NCI-H2171 treated with DMSO at 0.1 percent for 48 hours (cell line): ENCODE measurements at regions not wholly inside any gene's neighbourhood (a gene's known extent, or its start where the extent isn't known, plus 50 kb on each side); places are given as distances from the start of the nearest gene placed in this dataset.

Experiments
- DNase-seq: peaks from one replicate; lab custom pipeline; 2025; lab: John Stamatoyannopoulos, UW

- no peak for DNase-seq
Measured at GRCh38 chr9:120117081-120117480, 462.9 kb downstream of the CDK5RAP2 start.

- DNase-seq: no peak
Measured at GRCh38 chr9:120110520-120110919, 469.4 kb downstream of the CDK5RAP2 start.

GRCh38 chr9:120109242-120109641 is 470.7 kb downstream of the CDK5RAP2 start:
- peak; percentile 8 for DNase-seq

GRCh38 chr9:120107138-120107537 is 472.8 kb downstream of the CDK5RAP2 start:
- no peak for DNase-seq

GRCh38 chr9:120104771-120105170 is 475.2 kb downstream of the CDK5RAP2 start:
- DNase-seq: no peak

- DNase-seq: no peak
Measured at GRCh38 chr9:120100595-120100994, 479.4 kb downstream of the CDK5RAP2 start.

- DNase-seq: peak; percentile 35
Measured at GRCh38 chr9:120099065-120099464, 480.9 kb downstream of the CDK5RAP2 start.

- DNase-seq: no peak
Measured at GRCh38 chr9:120098584-120098983, 481.4 kb downstream of the CDK5RAP2 start.

- no peak for DNase-seq
Measured at GRCh38 chr9:120091206-120091605, 488.8 kb downstream of the CDK5RAP2 start.

- DNase-seq: peak; percentile 58
Measured at GRCh38 chr9:120080849-120081248, 499.1 kb downstream of the CDK5RAP2 start.

GRCh38 chr9:120078112-120078511 is 501.9 kb downstream of the CDK5RAP2 start:
- no peak for DNase-seq

GRCh38 chr9:120071760-120072159 is 508.2 kb downstream of the CDK5RAP2 start:
- no peak for DNase-seq

- DNase-seq: no peak
Measured at GRCh38 chr9:120066315-120066714, 513.7 kb downstream of the CDK5RAP2 start.

- no peak for DNase-seq
Measured at GRCh38 chr9:120065151-120065550, 514.8 kb downstream of the CDK5RAP2 start.

- no peak for DNase-seq
Measured at GRCh38 chr9:120045011-120045410, 535.0 kb downstream of the CDK5RAP2 start.

- peak; percentile 88 for DNase-seq
Measured at GRCh38 chr9:120043448-120043847, 536.5 kb downstream of the CDK5RAP2 start.

- no peak for DNase-seq
Measured at GRCh38 chr9:120040896-120041295, 539.1 kb downstream of the CDK5RAP2 start.

GRCh38 chr9:120038342-120038741 is 541.6 kb downstream of the CDK5RAP2 start:
- DNase-seq: no peak

- DNase-seq: no peak
Measured at GRCh38 chr9:120032639-120033038, 547.3 kb downstream of the CDK5RAP2 start.

- DNase-seq: no peak
Measured at GRCh38 chr9:120030847-120031246, 549.1 kb downstream of the CDK5RAP2 start.

GRCh38 chr9:120018550-120018949 is 561.4 kb downstream of the CDK5RAP2 start:
- DNase-seq: no peak

- DNase-seq: no peak
Measured at GRCh38 chr9:120018037-120018436, 561.9 kb downstream of the CDK5RAP2 start.

- no peak for DNase-seq
Measured at GRCh38 chr9:120016231-120016630, 563.7 kb downstream of the CDK5RAP2 start.

- no peak for DNase-seq
Measured at GRCh38 chr9:120014796-120015195, 565.2 kb downstream of the CDK5RAP2 start.

- no peak for DNase-seq
Measured at GRCh38 chr9:120009856-120010255, 570.1 kb downstream of the CDK5RAP2 start.
